ENCODE measurements at regions not wholly inside any gene's neighbourhood (a gene's known extent, or its start where the extent isn't known, plus 50 kb on each side); places are given as distances from the start of the nearest gene placed in this dataset.
"Not testable (repeated sequence)": the region's sequence is repeated elsewhere in the genome, so short reads cannot be mapped to it uniquely, and the experiment has no call there.

- intact Hi-C loops (cut with DNase I; ENCODE audit: low total_unique reads) = no loop called here
- no peak for DNase-seq
- H3K36me3 ChIP-seq = no peaks in the 10 kb centered on the region
- H3K27me3 ChIP-seq = no peaks in the 10 kb centered on the region
- H3K4me1 ChIP-seq = no peaks in the 10 kb centered on the region
- H3K4me3 ChIP-seq = no peak overlapping the region
- TF ChIP-seq CTCF (IDR thresholded peaks at IDR 0.05) = no peak
- no peak overlapping the region for H3K27ac ChIP-seq
- no peaks in the 10 kb centered on the region for H3K9me3 ChIP-seq
These were observed 920.1 kb downstream of the KCNJ2 start for GRCh38 chr17:71089431-71089830.

- Histone ChIP-seq H3K4me1 (no peaks in the 10 kb centered on the region), H3K9me3 (no peaks in the 10 kb centered on the region)
- no peak for TF ChIP-seq CTCF (IDR thresholded peaks at IDR 0.05)
These were observed 928.7 kb downstream of the KCNJ2 start for GRCh38 chr17:71098071-71098470.

GRCh38 chr17:71099003-71099714 is 929.8 kb downstream of the KCNJ2 start:
- TF ChIP-seq CTCF (IDR thresholded peaks at IDR 0.05) = no peak
- intact Hi-C loops (cut with DNase I; ENCODE audit: low total_unique reads) = no loop called here
- Histone ChIP-seq H3K27me3 (no peaks in the 10 kb centered on the region), H3K27ac (no peak overlapping the region), H3K9me3 (no peaks in the 10 kb centered on the region), H3K4me1 (no peaks in the 10 kb centered on the region), H3K36me3 (no peaks in the 10 kb centered on the region), H3K4me3 (no peak overlapping the region)
- DNase-seq = no peak

More at GRCh38 chr17:71098071-71098470, 928.7 kb downstream of the KCNJ2 start:
- Histone ChIP-seq H3K27ac (no peak overlapping the region), H3K27me3 (no peaks in the 10 kb centered on the region), H3K36me3 (no peaks in the 10 kb centered on the region), H3K4me3 (no peak overlapping the region)
- DNase-seq = no peak
- intact Hi-C loops (cut with DNase I; ENCODE audit: low total_unique reads) = no loop called here

- Histone ChIP-seq H3K27me3 (no peaks in the 10 kb centered on the region), H3K36me3 (no peaks in the 10 kb centered on the region), H3K9me3 (no peaks in the 10 kb centered on the region), H3K4me1 (no peaks in the 10 kb centered on the region), H3K27ac (no peak overlapping the region), H3K4me3 (no peak overlapping the region)
- TF ChIP-seq CTCF (IDR thresholded peaks at IDR 0.05) = no peak
- no peak for DNase-seq
- intact Hi-C loops (cut with DNase I; ENCODE audit: low total_unique reads) = no loop called here
These were observed 933.4 kb downstream of the KCNJ2 start for GRCh38 chr17:71102777-71103176.

GRCh38 chr17:71104225-71104624 is 934.9 kb downstream of the KCNJ2 start:
- H3K27ac ChIP-seq = no peak overlapping the region
- H3K27me3 ChIP-seq = no peaks in the 10 kb centered on the region
- no peaks in the 10 kb centered on the region for H3K36me3 ChIP-seq
- TF ChIP-seq CTCF (IDR thresholded peaks at IDR 0.05) = no peak
- intact Hi-C loops (cut with DNase I; ENCODE audit: low total_unique reads) = no loop called here
- no peak for DNase-seq
- H3K9me3 ChIP-seq = no peaks in the 10 kb centered on the region
- H3K4me3 ChIP-seq = no peak overlapping the region
- H3K4me1 ChIP-seq = no peaks in the 10 kb centered on the region

GRCh38 chr17:71106056-71106455 is 936.7 kb downstream of the KCNJ2 start:
- H3K4me3 ChIP-seq; H3K27ac ChIP-seq; H3K9me3 ChIP-seq; H3K4me1 ChIP-seq; DNase-seq; H3K36me3 ChIP-seq; intact Hi-C loops (cut with DNase I; ENCODE audit: low total_unique reads); H3K27me3 ChIP-seq: not testable (repeated sequence)

Data from tibial artery (tissue), 4 donors.